SH-SY5Y (cell line): ENCODE measurements at regions not wholly inside any gene's neighbourhood (a gene's known extent, or its start where the extent isn't known, plus 50 kb on each side); places are given as distances from the start of the nearest gene placed in this dataset.

ENCODE experiments used
- GATA2 ChIP-seq: IDR thresholded peaks from 2 replicates; pipeline ENCODE4 v1.6.1; 2011; ENCODE audit warnings: mild to moderate bottlenecking, low read depth, low read length
- GATA3 ChIP-seq: IDR thresholded peaks from 2 replicates; pipeline ENCODE4 v1.6.1; 2011; ENCODE audit warnings: low read depth, mild to moderate bottlenecking, low read length, moderate library complexity

GRCh38 chr11:127390465-127390864 is 389.9 kb upstream of the KIRREL3 start:
- TF ChIP-seq GATA2 (no peak), GATA3 (no peak)
